Hematopoietic multipotent progenitor cell treated with erythropoietin and hydrocortisone succinate and interleukin-3 and kit ligand, for 17 days (in vitro differentiated cells): ENCODE measurements at regions not wholly inside any gene's neighbourhood (a gene's known extent, or its start where the extent isn't known, plus 50 kb on each side); places are given as distances from the start of the nearest gene placed in this dataset.
"Not testable (repeated sequence)": the region's sequence is repeated elsewhere in the genome, so short reads cannot be mapped to it uniquely, and the experiment has no call there.

Experiments
- DNase-seq: peaks from one replicate; pipeline ENCODE4 v3.0.0-alpha.2; 2015; ENCODE audit warnings: low spot score

DNA sequence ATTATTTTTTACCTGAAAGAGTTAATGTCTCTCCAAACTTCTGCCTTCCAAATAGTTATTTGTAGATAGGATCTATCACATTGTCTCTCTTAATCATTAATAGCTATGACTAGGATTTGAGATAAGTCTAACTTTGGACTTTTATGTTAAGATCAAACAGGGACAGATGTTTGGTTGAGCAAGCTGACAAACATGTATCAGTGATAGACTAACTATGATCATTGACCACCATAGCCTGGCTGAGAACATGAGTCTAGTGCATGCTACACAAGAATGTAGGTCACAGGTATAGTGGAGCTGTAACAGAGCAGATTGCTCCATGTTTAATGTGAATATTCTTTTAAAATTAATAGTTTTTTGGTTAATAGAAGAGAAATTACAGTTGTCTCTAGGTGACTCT, 52.0 kb downstream of the SYT15B start:
- not testable (repeated sequence) for DNase-seq

DNA sequence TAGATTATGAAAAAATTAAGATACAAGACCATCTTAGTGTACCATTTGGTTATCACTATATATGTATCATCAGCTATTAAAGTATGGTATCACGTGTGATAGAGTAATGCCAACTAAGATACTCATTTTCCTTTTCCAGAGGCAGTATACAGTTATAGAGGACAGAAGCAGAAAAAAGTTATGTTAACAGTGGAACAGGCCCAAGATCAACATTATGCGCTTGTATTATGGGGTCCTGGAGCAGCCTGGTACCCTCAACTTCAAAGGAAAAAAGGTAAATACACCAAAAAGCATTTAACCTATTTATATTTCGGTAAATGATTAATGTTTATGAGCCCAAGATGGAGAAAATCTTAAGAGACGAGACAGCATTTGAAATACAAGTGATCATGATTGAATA, 52.9 kb downstream of the SYT15B start:
- DNase-seq, result not testable (repeated sequence)

DNA sequence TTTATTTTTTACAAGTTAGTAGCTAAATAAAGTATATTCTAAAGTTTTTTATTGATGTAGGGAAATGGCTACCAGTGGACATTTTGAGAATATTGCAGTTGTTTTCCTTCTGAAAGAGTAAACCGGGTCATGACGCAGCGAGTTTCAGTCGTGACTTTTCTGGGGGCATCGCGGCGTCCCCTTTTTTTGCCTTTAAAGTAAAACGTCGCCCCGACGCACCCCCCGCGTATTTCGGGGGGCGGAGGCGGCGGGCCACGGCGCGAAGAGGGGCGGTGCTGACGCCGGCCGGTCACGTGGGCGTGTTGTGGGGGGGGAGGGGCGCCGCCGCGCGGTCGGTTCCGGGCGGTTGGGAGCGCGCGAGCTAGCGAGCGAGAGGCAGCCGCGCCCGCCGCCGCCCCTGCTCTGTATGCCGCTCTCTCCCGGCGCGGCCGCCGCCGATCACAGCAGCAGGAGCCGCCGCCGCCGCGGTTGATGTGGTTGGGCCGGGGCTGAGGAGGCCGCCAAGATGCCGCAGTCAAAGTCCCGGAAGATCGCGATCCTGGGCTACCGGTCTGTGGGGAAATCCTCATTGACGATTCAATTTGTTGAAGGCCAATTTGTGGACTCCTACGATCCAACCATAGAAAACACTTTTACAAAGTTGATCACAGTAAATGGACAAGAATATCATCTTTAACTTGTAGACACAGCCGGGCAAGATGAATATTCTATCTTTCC, 57.5 kb downstream of the SYT15B start:
- peak; percentile 34 for DNase-seq

DNA sequence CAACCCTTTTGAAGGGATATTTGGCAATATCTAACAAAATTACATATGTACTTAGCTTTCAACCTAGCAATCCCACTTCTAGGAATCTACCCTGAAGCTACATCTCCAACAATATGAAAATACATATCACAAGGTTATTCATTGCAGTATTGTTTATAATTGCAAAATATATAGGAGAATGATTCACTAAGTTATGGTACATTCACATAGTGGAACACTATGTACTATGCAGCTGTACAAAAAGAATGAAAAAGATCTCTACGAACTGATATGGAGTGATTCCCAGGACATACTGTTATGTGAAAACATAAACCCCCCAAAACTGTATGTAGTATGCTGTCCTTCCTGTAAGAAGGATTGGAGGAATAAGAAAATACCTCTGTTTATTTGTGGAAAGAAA, 62.1 kb downstream of the SYT15B start:
- not testable (repeated sequence) for DNase-seq

DNA sequence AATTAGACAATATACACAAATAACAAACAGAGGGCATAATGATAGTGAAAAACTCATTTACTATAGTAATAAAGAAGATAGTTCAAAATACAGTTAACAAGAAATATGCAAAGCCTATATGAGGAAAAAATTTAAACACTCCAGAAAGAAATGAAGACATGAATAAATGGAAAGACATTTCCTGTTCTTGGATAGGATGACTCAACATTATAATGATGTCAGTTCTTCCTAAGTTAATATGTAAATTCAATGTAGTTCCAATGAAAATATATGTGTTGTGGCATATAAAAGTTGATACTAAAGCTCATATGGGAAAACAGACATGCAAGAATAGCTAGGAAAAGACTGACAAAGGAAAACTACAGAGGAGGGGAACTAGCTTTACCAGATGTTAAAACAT, 63.5 kb downstream of the SYT15B start:
- not testable (repeated sequence) for DNase-seq

DNA sequence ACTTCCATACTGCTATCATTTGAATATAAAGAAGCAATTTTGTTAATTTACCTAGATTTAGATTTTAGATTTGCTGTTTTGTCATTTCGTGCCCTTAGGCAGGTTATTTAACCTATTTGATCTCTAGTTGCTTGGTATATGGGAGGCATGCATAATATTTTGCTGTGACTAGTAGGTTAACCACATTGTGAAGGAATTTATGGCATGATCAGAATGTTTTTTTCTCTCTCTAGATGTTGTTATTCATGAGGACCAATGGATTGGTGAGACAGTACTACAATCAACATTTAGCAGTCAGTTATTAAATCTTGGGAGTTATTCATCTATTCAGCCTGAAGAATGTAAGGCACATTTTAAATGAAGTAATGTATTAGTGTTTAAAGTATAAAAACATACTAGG, 67.2 kb downstream of the SYT15B start:
- DNase-seq, result not testable (repeated sequence)

DNA sequence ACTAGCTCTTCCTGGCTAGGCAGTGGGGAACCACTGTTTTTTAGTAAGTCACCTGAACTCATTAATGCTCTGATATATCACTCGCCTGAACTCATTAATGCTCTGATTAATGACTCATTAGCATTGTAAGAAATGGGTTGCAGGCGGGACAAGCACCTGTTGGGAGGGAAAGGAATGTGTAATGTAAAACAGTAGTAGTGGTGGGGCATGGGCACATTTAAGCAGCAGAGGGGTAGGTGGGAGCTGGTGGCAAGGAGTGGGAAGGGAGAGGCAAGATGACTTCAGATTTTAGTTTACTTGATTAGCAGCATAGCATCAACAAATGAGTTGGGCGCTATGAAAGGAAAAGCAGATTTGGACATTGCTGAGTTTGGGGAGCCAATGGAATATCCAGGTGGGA, 68.2 kb downstream of the SYT15B start:
- not testable (repeated sequence) for DNase-seq

DNA sequence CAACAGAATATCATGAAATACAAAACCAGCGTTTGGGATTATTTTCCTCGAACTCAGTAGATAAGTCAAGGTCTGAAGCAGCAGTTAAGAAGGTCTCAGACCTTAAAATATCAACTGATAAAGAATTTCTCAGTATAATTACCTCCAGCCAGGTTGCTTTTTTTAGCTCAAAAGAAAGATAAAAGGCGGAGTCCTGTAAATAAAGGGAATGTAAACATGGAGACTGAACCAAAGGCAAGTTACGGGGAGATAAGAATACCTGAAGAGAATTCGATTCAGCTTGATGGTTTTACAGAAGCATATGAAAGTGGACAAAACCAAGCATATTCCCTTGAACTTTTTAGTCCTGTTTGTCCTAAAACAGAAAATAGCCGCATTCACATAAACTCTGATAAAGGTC, 73.1 kb downstream of the SYT15B start:
- DNase-seq, result not testable (repeated sequence)

DNA sequence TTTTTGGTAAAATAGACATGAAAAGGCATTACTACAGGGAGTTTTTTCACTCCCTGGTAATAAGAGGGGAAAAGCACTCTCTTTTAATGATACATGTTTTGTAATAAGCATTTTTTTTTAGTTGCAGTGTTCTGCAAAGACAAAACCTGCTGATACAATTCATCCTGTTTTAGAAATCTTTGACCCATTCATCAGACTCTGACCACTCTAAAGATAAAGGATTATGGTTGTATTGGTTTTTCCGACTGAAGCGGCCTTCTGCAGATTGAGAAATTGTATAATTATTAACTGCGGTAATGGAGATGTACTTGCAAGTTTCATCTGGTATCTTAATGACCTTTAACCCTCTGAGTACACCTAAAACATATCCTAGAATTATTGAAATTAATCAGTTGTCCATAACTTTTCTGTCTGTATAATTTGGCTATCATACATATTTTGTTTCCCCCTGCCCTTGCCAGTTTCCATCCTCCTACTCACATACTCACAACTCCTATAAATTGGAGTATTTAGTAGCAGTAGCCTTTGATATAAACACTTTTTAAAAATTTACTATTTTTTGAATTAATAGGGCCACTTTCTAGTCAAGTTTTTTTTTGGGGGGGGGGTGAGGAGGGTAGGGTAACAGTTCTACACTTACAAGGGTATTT, 79.4 kb downstream of the SYT15B start:
- not testable (repeated sequence) for DNase-seq

DNA sequence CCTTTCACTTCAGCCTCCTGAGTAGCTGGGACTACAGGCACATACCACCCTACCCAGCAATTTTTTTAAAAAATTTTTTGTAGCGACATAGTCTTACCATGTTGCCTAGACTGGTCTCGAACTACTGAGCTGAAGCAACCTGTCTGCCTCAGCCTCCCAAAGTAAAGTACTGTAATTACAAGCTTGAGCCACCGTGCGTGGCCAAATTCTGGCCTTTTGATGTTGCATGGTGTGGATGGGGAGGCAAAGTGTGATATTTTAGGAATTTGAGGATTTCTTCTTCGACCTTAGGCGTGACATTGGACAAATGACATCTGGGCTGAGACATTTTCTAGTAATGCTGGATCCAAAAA, 81.8 kb downstream of the SYT15B start:
- not testable (repeated sequence) for DNase-seq

DNA sequence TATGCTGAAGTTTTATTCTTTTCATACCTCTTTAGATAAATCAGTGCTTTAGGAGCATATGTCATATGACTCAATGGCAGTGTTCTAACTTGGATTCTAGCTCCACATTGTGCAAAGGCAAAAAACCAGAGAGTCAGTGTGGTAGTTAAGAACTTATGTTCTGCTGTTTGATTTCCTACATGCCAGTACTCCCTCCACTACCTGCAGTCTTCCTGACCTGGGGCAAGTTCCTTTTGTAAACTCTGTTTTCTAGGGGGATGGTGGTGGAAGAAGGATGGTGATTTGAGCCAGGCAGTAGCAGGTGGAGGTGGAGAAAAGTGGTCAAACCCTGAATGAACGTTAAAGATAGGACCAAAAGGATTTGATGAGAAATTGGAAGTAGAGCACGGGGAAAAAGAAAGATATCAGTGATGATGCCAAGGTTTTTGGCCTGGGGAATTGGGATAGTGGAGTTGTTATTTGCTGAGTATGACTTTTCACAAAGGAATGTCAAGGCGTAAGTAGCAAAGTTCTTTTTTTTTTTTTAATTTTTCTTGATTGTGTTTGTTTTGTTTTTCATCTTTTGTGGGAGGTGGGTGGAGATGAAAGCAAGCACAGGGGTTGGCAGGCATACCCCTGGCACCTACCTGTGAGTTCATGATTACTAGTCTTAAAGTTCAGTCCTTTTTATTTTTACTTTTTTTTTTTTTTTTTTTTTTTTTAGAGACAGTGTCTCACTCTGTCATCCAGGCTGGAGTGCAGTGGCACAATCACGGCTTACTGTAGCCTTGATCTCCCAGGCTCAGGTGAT, 82.3 kb downstream of the SYT15B start:
- not testable (repeated sequence) for DNase-seq

DNA sequence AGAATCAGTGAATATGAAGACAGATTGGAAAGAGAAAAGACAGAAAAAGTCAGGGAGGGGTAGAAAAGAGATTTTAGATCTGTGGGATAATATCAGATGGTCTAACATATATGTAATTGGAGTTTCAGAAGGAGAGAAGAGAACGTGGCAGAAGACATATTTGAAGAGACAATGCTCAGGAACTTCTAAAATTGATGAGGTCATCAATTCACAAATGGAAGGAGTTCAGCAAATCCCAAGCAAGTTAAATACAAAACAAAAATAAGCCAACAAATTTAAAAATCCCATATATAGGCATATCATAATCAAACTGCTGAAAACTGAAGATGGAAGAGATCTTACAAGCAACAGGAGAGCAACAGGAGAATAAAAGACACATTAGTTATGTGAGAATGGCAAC, 87.3 kb downstream of the SYT15B start:
- DNase-seq, result not testable (repeated sequence)

DNA sequence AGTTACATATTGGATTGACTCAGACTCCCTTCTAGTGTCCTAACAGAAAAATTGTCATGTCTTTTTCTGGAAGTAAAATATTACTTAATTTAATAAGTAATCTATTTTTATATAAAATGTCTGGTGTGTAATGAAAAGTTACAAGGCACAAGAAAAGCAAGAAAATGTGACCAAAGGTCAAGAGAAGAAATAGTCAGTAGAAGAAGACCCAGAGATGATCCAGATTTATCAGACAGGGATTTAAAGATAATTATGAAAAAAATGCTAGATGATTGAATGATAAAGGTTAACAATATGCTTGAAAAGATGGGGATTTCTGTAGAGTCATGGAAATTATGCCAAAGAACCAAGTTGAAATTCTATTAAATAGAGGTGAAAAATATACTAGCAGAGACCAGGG, 87.8 kb downstream of the SYT15B start:
- DNase-seq, result not testable (repeated sequence)

DNA sequence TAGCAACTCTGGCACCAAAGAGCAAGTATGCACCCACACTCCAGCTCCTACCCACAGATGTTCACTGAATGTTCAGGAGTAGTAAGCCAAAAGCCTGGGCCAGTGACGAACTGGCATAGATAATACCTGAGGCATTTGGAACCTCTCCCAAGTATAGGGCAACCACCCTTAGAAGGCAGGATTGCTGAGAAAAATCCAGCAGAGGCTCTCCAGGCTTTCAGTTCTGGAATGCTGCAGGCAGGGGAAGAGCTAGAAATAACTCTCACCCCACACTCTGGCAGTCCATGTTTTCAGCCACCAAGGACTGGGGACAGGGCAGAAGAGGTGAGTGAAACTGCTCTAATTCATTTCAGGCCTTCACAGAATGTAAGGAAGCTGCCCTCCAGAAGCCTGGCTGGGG, 90.3 kb downstream of the SYT15B start:
- DNase-seq, result not testable (repeated sequence)

DNA sequence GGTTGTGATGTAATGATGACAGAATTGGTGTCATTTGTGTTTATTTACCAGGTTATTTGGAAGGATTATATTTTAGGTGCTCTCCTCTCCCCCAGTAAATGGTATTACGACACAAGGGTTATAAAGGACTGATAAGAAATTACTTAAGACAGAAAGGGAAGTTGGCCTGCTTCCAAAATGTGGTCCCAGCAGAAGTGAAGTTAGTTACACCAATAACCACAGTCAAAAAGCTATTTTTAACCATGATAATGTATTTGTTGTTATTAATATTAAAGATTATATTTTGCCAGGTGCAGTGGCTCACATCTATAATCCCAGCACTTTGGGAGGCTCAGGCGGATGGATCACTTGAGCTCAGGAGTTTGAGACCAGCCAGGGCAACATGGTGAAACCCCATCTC, 92.5 kb downstream of the SYT15B start:
- not testable (repeated sequence) for DNase-seq

DNA sequence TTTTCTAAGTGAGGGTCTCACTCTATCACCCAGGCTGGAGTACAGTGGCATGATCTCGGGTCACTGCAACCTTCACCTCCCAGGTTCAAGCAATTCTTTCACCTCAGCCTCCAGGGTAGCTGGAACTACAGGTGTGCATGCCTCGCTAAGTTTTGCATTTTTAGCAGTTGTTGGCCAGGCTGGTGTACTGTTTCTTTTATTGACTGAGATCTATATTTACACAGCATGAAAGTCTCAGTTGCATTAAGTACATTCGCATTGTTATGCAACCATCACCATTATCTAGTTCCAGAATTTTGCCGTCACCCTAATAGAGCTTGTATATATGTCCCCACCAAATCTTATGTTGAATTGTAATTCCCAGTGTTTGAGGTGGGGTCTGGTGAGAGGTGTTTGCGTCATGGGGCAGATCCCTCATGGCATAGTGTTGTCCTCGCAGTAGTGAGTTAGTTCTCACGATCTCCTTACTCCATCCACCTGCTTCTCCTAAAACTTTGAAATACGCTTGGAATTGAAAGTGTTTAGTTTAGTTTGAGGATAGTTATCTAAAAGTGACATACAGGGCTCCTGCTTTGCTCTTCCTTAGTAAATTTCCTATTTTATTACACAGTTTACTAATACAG, 101.3 kb downstream of the SYT15B start:
- not testable (repeated sequence) for DNase-seq

DNA sequence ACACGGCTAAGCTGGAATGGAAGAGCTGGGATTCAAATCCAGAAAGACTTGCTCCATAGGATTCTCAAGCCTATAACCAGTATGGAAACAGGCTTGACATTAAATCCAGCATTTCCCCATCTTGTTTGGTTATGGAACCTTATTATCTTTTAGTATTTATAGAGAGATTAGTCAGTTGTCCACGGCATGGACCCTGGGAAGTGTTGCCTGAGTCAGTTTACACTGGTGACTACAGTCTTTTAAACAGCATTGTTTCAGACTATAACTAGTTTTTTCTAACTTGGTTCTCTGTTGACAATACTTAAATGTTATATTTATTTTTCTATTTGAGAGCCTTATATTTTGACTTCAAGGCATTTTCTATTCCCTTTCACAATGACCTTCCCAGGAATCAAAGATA, 106.7 kb downstream of the SYT15B start:
- DNase-seq, result not testable (repeated sequence)

DNA sequence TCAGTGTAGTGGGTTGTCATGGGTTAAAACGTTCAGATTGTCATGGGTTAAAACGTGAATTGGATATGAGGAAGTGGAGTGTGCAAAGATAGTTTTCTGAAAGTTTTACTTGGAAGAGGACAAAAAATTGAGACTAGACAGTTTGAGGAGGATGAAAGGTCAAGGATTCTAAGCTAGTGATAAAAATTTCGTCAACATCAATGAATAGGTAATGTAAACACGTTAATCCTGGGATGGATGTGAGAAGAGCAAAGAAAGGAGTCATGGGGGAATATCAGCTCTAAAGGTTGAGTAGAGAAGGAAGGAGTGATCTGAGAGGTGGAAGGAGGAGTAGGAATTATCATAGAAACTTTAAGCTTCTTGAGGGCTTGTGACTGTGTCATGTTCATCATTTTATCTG, 109.2 kb downstream of the SYT15B start:
- DNase-seq, result not testable (repeated sequence)

DNA sequence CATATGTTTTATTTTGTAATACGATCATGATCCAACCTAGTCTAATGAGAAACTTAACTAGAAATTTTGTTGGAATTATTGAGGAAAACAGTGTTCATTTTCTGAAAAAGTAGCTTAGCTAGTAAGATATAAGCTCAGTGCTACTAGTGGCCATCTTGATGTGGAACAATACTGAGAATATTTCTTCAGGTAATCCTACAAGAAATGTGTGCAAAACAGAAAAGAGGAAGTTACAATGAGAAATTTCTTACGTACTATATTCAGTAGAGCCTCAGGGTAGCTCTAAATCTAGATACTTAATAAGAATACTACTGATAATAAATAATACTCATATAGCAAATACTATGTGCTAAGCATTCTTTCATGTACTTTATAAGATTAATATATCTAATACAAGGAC, 114.8 kb downstream of the SYT15B start:
- not testable (repeated sequence) for DNase-seq

DNA sequence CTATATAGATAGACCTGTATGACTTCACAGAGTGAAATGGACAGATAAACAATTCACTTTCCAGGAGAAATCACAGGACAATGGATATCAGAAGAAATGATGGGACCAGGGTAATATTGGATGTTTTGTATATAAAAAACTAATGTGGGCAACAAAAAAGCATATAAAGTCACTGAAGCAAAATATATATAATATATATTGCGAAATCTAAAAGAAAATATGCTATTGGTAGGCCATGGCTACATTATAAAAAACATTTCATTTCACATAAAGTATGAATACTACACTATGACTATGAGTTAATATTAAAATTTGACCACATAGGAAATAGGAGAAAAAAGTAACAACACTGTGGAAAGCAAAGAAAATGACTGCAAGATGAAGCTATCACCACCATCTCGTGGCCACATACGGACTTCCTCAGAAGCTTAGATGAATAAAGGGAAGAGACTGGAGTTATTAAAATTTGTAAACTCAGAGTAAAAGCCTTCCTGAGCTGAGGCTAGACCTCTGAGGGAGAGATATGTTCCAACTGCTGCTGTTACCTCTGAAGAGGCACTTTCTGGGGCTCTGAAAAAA, 115.8 kb downstream of the SYT15B start:
- DNase-seq, result not testable (repeated sequence)

DNA sequence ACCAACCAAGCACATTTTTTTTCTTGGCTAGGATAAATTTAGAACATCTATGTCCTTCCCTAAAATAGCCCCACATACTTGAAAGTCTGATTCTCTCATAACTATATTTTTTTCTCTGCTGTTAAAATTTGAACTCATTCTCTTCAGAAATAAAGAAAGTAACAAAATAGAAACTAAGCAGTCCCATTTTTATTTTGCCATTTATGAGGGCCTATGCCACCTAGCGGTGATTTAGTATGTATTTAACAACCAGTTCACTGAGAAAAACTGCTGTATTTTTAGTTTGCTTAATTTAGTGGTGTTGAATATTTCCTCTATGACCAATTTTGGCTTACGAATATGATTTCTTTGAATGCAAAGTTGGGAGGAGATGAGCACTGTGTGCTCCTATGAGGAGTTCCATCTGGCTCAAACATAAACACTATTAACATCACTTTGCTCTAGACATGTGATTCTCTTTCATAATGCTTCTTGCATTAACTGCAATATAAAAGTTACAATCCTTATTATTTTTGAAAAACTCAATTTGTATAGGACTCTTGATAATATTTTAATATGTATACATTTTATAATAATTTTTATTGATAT, 116.6 kb downstream of the SYT15B start:
- peak; percentile 36 for DNase-seq

DNA sequence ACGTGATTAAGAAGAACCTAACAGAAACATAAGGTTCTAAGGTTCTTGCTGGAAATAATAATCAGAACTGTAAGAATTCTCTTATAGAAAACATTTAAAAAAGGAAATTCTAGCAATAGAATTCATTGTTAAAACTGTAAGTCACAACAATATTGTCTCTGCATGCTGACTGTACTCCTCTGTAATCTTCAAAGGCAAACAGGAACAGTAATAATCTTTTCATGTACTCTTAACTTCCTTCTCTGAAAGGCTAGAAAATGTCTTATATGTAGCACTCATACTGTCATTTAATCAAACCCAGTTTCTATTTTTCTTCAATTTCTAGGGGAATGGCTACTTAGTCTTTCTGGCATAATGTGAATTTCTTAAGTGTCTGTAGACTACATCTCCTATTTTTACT, 103.5 kb upstream of the AGAP9 start:
- not testable (repeated sequence) for DNase-seq
